Esophagus (tissue), 2 donors: ENCODE measurements at regions not wholly inside any gene's neighbourhood (a gene's known extent, or its start where the extent isn't known, plus 50 kb on each side); places are given as distances from the start of the nearest gene placed in this dataset.
A peak's percentile ranks its signal among the peaks of the same experiment; 100 is the strongest.

Source experiments
- H3K27ac ChIP-seq, 2 donors: one replicate each; pipeline ENCODE4 v1.5.1; 2013; ENCODE audit warnings: low read depth in 2 of 2, mild to moderate bottlenecking in 2 of 2, inconsistent platforms in 1 of 2, low read length in 1 of 2, moderate library complexity in 1 of 2
- H3K27me3 ChIP-seq, 2 donors: one replicate each; pipeline ENCODE4 v1.6.1; 2013; ENCODE audit warnings: low read length in 2 of 2, control low read depth in 1 of 2, mild to moderate bottlenecking in 1 of 2; ENCODE audit not compliant: insufficient read depth in 2 of 2, control insufficient read depth in 1 of 2
- H3K36me3 ChIP-seq, 2 donors: one replicate each; pipeline ENCODE4 v1.6.1; 2013; ENCODE audit warnings: low read length in 1 of 2; ENCODE audit not compliant: control insufficient read depth in 2 of 2, insufficient read depth in 2 of 2
- H3K4me1 ChIP-seq, 2 donors: one replicate each; pipeline ENCODE4 v1.6.1; 2013; ENCODE audit warnings: low read length in 1 of 2; ENCODE audit not compliant: control insufficient read depth in 2 of 2, insufficient read depth in 2 of 2
- H3K4me3 ChIP-seq, 2 donors: one replicate each; pipeline ENCODE4 v1.5.1; 2013; ENCODE audit warnings: low read length in 2 of 2, mild to moderate bottlenecking in 2 of 2, low read depth in 1 of 2, moderate library complexity in 1 of 2
- H3K9me3 ChIP-seq, 2 donors: one replicate each; pipeline ENCODE4 v1.6.1; 2013; ENCODE audit warnings: mild to moderate bottlenecking in 2 of 2, low read depth in 1 of 2, low read length in 1 of 2, moderate library complexity in 1 of 2; ENCODE audit not compliant: control insufficient read depth in 2 of 2, insufficient read depth in 1 of 2
- WGBS, 2 donors: extraction: QIAGEN DNeasy Blood & Tissue Kit; methylation state at CpG; one replicate each; pipeline ENCODE4 v1.1.7; 2013; 5-methylcytosine and 5-hydroxymethylcytosine counted together
- donor health status: healthy with polysubstance abuse.
- donor health status: Bipolar disorder and iron deficiency.

DNA sequence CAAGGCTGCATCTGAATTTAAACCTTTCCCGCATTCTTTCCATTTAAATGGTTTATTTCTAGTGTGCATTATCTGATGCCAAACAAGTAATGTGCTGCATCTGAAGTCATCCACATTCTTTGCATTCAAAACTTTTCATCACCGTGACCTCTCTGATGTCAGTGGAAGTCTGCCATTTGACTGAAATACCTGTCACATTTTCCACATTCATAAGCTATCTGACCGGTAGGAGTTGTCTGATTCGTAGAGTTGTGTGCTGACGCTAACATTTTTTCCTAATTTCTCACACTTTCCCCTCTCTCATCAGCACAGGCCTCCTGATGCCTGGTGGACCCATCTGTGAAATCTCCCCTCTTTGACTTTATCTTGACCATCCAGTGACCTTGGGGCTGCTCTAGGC is 79.9 kb upstream of the BARX2 start:
- Histone ChIP-seq H3K27ac (no peak overlapping the region), H3K9me3 (no peaks in the 10 kb centered on the region), H3K4me1 (no peaks in the 10 kb centered on the region), H3K4me3 (no peak overlapping the region), H3K36me3 (no peaks in the 10 kb centered on the region), H3K27me3 (no peaks in the 10 kb centered on the region)
- WGBS, 2 donors = 79 to 84% methylated on average over 5 of the region's 5 CpGs

DNA sequence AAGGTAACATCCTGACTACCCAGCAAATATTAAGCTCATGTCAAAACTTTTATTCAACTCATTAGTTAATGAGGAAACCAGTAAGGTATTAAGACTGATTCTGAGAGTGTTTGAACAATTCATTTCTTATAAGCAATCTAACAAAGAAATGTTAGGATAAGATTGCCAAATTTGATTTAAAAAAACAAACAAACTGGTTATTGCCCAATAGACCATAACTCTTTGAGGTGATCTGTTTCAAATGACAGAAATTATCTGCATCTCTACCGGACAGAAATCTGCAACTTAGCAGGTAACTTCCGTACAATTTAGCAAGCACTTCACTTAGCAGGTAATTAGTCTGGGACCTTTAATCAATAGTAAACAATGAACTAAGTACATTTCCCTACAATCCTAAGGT is 82.9 kb upstream of the BARX2 start:
- no peaks in the 10 kb centered on the region for H3K36me3 ChIP-seq
- no peak overlapping the region for H3K27ac ChIP-seq
- WGBS, 2 donors = 37 to 50% methylated on average over 2 of the region's 2 CpGs
- no peaks in the 10 kb centered on the region for H3K27me3 ChIP-seq
- H3K4me1 ChIP-seq = no peaks in the 10 kb centered on the region
- no peaks in the 10 kb centered on the region for H3K9me3 ChIP-seq
- no peak overlapping the region for H3K4me3 ChIP-seq

DNA sequence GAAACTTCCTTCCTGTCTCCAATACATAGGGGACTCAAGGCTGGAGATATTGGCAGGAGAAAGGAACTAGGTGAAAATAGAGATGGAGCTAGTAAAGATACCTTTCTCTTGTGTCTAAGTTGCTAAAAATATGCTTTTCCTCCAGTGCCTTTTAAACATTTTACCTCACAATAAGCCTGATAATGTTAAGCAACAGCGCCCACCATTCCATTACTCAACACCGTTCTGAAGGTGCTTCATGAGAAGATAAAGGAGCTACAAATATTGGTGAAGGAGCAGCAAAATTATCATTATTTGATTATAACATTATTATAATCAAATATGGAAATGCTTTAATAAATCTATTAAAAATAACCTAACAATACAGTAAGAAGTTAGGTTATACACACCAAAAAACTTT is 83.6 kb upstream of the BARX2 start:
- Histone ChIP-seq H3K4me3 (no peak overlapping the region), H3K9me3 (no peaks in the 10 kb centered on the region), H3K36me3 (no peaks in the 10 kb centered on the region), H3K27ac (no peak overlapping the region), H3K4me1 (no peaks in the 10 kb centered on the region), H3K27me3 (no peaks in the 10 kb centered on the region)
- WGBS, 2 donors = 94 to 95% methylated on average over 2 of the region's 2 CpGs

DNA sequence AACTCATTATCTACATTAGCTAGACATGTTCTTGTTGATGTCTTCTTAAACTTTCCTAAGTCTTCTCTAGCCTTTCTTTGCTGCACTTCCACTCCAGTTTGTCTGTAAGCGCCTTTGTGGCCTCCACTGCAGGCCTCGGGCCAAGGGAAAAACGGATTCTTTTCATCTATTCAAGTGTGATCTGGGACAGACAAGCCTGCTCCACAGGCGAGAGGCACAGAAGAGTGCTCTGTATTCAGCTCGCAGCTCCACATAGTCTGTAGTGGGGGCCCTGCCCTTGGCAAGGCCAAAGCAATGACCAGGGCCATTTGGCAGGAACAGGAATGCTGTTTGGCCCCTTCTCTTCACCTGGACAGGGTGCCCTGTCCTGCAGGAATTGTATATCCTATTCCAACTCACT is 84.1 kb upstream of the BARX2 start:
- no peaks in the 10 kb centered on the region for H3K4me1 ChIP-seq
- WGBS, 2 donors = 79 to 81% methylated on average over 5 of the region's 5 CpGs
- no peaks in the 10 kb centered on the region for H3K36me3 ChIP-seq
- H3K27me3 ChIP-seq = no peaks in the 10 kb centered on the region
- no peak overlapping the region for H3K4me3 ChIP-seq
- H3K27ac ChIP-seq = no peak overlapping the region
- no peaks in the 10 kb centered on the region for H3K9me3 ChIP-seq

DNA sequence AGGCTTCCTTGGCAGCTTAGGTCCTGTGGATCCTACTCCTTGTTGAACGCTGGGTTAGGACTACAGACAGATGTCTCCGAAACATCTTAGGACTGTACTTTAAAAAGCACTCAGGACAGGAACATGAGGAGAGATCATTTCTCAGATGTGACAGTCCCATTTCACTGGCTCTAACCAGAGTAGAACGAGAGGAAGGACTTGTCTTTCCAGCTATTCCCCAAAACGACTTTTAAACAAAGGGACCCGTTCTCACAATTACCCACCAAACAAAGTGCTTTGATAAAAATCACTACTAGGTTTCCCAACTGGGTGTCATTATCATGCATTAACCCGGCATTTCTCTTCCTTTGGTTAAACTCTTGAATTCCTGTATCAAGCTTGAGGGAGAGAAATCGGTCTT is 84.7 kb upstream of the BARX2 start:
- Histone ChIP-seq H3K4me1 (no peaks in the 10 kb centered on the region), H3K4me3 (no peak overlapping the region), H3K36me3 (no peaks in the 10 kb centered on the region), H3K27ac (no peak overlapping the region), H3K9me3 (no peaks in the 10 kb centered on the region), H3K27me3 (no peaks in the 10 kb centered on the region)
- 73 to 86% methylated on average over 7 of the region's 7 CpGs for WGBS, 2 donors

DNA sequence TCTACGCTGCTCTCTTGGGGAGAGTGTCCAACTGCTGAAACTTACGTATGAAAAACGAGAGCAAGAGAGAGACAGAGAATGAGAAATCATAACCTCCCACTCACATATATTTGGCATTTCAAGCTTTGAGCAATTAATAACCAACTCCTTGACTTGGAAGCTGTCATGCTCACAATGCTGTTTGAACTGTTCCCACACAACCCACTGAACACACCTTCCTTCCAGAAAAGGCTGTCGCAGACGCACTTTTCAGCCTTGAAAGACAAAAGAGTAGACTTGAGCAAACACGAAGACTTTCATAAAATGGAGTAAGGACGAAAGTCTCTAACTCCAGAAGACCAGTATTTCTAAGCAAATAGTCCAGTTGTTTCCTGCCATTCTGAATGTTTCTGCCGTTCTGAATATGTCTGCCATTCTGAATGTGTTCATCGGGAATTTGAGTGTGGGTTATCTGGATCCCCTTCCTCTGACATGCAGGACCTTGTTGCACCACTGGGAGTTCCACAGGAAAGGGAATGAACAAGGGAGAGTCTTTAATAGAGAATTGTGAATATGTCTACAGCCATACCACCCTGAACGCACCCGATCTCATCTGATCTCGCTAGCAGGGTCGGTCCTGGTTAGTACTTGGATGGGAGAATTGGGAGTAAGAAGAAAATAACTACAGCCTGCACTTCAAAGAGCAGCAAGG is 86.2 kb upstream of the BARX2 start:
- no peaks in the 10 kb centered on the region for H3K4me1 ChIP-seq
- no peak overlapping the region for H3K27ac ChIP-seq
- H3K9me3 ChIP-seq = no peaks in the 10 kb centered on the region
- 76 to 82% methylated on average over 13 of the region's 13 CpGs for WGBS, 2 donors
- no peak overlapping the region for H3K4me3 ChIP-seq
- no peaks in the 10 kb centered on the region for H3K36me3 ChIP-seq
- H3K27me3 ChIP-seq = no peaks in the 10 kb centered on the region

DNA sequence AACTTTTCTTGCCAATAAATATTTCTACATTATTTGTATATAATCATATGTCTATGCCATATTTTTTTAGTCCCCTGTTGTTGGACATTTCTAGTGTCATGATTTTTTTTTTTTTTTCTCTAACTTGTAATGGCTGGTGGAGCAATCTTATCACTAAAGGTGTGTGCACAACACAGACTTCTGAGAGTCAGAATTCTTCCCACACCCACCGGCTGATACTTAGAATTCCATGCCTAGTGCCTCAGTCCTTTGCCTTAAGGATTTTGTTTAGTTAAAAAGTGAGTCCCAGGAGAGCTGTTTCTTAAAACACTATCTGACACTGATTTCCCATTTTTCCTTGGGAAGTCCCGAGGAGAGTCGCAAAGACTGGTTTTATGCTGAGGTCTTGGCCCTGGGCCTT is 87.7 kb upstream of the BARX2 start:
- Histone ChIP-seq H3K4me3 (no peak overlapping the region), H3K36me3 (no peaks in the 10 kb centered on the region), H3K27me3 (no peaks in the 10 kb centered on the region), H3K9me3 (no peaks in the 10 kb centered on the region), H3K27ac (no peak overlapping the region), H3K4me1 (no peaks in the 10 kb centered on the region)
- 46 to 52% methylated on average over 3 of the region's 3 CpGs for WGBS, 2 donors

DNA sequence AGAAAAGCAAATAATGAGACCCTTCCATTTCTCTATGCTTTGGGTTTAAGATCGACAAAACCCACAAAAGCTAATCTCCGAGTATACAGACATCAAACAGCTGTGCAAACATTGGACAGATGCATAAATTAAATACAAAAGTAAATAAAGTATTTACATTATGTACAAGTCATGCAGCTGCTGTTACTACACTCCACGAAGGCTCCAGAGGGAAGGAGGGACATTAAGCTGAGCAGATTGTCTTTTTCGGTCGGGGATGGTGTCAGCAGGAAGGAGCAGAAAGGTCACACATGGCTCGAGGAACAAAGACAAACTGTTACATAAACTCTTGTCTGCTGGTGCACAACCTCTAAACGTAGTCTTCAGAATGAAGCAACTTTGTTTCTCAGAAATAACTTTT is 88.8 kb upstream of the BARX2 start:
- 36 to 39% methylated on average over 7 of the region's 7 CpGs for WGBS, 2 donors
- no peaks in the 10 kb centered on the region for H3K36me3 ChIP-seq
- H3K9me3 ChIP-seq = no peaks in the 10 kb centered on the region
- H3K27me3 ChIP-seq = no peaks in the 10 kb centered on the region
- no peak overlapping the region for H3K27ac ChIP-seq
- no peaks in the 10 kb centered on the region for H3K4me1 ChIP-seq
- no peak overlapping the region for H3K4me3 ChIP-seq

DNA sequence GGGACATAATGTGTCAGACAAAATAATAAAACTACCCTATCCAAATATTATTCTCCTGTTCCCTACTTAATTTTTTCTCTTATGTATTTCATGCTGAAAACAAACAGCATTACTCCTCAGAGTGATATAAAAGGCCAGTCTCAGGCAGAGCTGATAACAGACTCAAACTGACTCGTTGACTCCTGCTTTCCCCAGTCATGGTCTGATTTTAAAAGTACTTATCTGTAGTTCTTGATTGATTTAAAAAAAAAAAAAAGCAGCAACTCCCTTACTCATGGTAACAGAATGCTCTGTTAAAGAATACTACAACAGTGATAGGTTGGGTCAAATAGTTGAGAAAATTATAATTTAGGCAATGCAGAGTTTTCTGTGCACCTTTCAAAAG is 90.3 kb upstream of the BARX2 start:
- no peaks in the 10 kb centered on the region for H3K27me3 ChIP-seq
- no peak overlapping the region for H3K4me3 ChIP-seq
- 50 to 58% methylated on average over 1 of the region's 1 CpG for WGBS, 2 donors
- no peaks in the 10 kb centered on the region for H3K4me1 ChIP-seq
- no peak overlapping the region for H3K27ac ChIP-seq
- H3K36me3 ChIP-seq = no peaks in the 10 kb centered on the region
- no peaks in the 10 kb centered on the region for H3K9me3 ChIP-seq

DNA sequence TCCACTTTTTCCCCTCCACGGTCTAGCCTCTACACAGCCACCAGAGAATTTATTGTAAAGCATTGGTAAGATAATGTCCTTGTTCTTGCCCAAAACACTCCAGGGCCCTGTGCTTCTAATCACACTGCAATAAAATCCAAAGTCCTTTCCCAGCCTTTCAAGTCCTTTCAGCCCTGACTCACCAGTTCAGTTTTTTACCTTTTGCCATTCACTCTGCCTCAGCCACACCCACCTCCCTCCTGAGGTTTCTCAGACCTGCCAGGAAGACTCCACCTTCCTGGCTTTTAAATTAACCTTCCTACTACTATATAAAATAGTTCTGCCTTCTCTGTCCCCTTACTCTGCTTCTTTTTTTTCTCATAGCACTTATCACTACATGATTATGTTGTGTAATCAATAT is 91.0 kb upstream of the ARHGAP32 start:
- Histone ChIP-seq H3K9me3 (no peaks in the 10 kb centered on the region), H3K27ac (peak overlapping the region; percentile 76 to 92), H3K27me3 (no peaks in the 10 kb centered on the region), H3K36me3 (no peaks in the 10 kb centered on the region), H3K4me3 (no peak overlapping the region), H3K4me1 (no peaks in the 10 kb centered on the region)
- 38 to 46% methylated on average over 1 of the region's 1 CpG for WGBS, 2 donors
